Right lobe of liver (tissue), 6 donors: ENCODE measurements at regions not wholly inside any gene's neighbourhood (a gene's known extent, or its start where the extent isn't known, plus 50 kb on each side); places are given as distances from the start of the nearest gene placed in this dataset.

Source experiments
- ATAC-seq, 4 donors: fragments of 200-7000 bp; cut with Tn5 transposase; one replicate each; pipeline ENCODE4 v1.9.1; 2020; ENCODE audit warnings: mild to moderate bottlenecking in 4 of 4, moderate library complexity in 4 of 4
- DNase-seq, 3 donors: peaks; one replicate each; pipeline ENCODE4 v3.0.0-alpha.2; 2020
- H3K27ac ChIP-seq, 3 donors: fragments of 200-600 bp; one replicate each; pipeline ENCODE4 v1.8.0; 2022
- H3K27me3 ChIP-seq, 2 donors: fragments of 200-600 bp; one replicate each; pipeline ENCODE4 v1.8.0; 2022
- H3K36me3 ChIP-seq, 4 donors: fragments of 200-600 bp; sonication (generic) in 1 of 4; one replicate each; pipeline versions ENCODE4 v1.5.1 to v1.8.0; 2017 to 2022; ENCODE audit warnings: control low read depth in 1 of 4
- H3K4me1 ChIP-seq, 4 donors: fragments of 200-600 bp; sonication (generic) in 1 of 4; one replicate each; pipeline versions ENCODE4 v1.5.1 to v1.8.0; 2017 to 2022; ENCODE audit warnings: control low read depth in 1 of 4
- H3K4me3 ChIP-seq, 3 donors: fragments of 200-600 bp; one replicate each; pipeline ENCODE4 v1.8.0; 2022
- H3K9me3 ChIP-seq, 4 donors: fragments of 200-600 bp; sonication (generic) in 1 of 4; one replicate each; pipeline versions ENCODE4 v1.5.1 to v1.8.0; 2017 to 2022; ENCODE audit warnings: control low read depth in 1 of 4
- CTCF ChIP-seq, 4 donors: fragments of 200-600 bp in 3 of 4; fragments of 450-650 bp in 1 of 4; IDR thresholded peaks; one replicate each; pipeline versions ENCODE4 v1.5.1 to v1.8.0; 2016 to 2022; ENCODE audit warnings: antibody characterized with exemption in 4 of 4, mild to moderate bottlenecking in 2 of 4
- POLR2A ChIP-seq: fragments of 450-650 bp; IDR thresholded peaks from one replicate; pipeline ENCODE4 v1.6.1; 2017; ENCODE audit warnings: antibody characterized with exemption, mild to moderate bottlenecking
- WGBS: methylation state at CpG from one replicate; pipeline ENCODE4 v1.1.6; 2018; ENCODE audit warnings: low coverage, low lambda C conversion rate; ENCODE audit not compliant: insufficient coverage; ENCODE audit errors: missing lambda C conversion rate; 5-methylcytosine and 5-hydroxymethylcytosine counted together
- intact Hi-C, 2 donors: fragments of 100-400 bp; cut with DNase I; formaldehyde crosslinking; loops; one replicate each; pipeline versions ENCODE4 v1.11.2 to v1.14.1; 2022
- donor health status: DM: no; HTN: yes; CAD: no.
- donor health status: DM: no; HTN: no; CAD: no.
- donor health status: DM: no; HTN: no; CAD: no.
- donor health status: DM: no; HTN: yes; CAD: no.
- donor health status: DM: no; HTN: yes; CAD: no.

GRCh38 chr18:27789406-27789805 lies 387.5 kb downstream of the CDH2 start:
- H3K27ac ChIP-seq = no peak overlapping the region

GRCh38 chr18:27787547-27787946 lies 389.4 kb downstream of the CDH2 start:
- no peak for ATAC-seq
- H3K4me3 ChIP-seq = no peak overlapping the region
- WGBS = 25% methylated on average over 1 of the region's 1 CpG
- H3K27ac ChIP-seq = no peak overlapping the region
- no peaks in the 10 kb centered on the region for H3K9me3 ChIP-seq
- TF ChIP-seq POLR2A (no peak), CTCF (IDR thresholded peaks at IDR 0.05) (no peak)
- H3K36me3 ChIP-seq = no peaks in the 10 kb centered on the region
- H3K27me3 ChIP-seq = no peaks in the 10 kb centered on the region
- no peaks in the 10 kb centered on the region for H3K4me1 ChIP-seq
- DNase-seq = no peak
- intact Hi-C loops = no loop called here

More at GRCh38 chr18:27789406-27789805, 387.5 kb downstream of the CDH2 start:
- TF ChIP-seq CTCF (IDR thresholded peaks at IDR 0.05) = no peak
- TF ChIP-seq POLR2A = no peak
- Histone ChIP-seq H3K36me3 (no peaks in the 10 kb centered on the region), H3K4me3 (no peak overlapping the region), H3K9me3 (no peaks in the 10 kb centered on the region), H3K4me1 (no peaks in the 10 kb centered on the region), H3K27me3 (no peaks in the 10 kb centered on the region)
- ATAC-seq (no peak), DNase-seq (no peak)
- 86% methylated on average over 1 of the region's 1 CpG for WGBS
- intact Hi-C loops = no loop called here

GRCh38 chr18:27785815-27786471 lies 391.0 kb downstream of the CDH2 start:
- Histone ChIP-seq H3K36me3 (no peaks in the 10 kb centered on the region), H3K4me1 (no peaks in the 10 kb centered on the region), H3K4me3 (no peak overlapping the region), H3K27me3 (no peaks in the 10 kb centered on the region), H3K9me3 (no peaks in the 10 kb centered on the region), H3K27ac (no peak overlapping the region)
- DNase-seq = no peak
- intact Hi-C loops = no loop called here
- WGBS = 65% methylated on average over 10 of the region's 16 CpGs
- no peak for ATAC-seq
- TF ChIP-seq CTCF (IDR thresholded peaks at IDR 0.05) = no peak
- TF ChIP-seq POLR2A = no peak

- intact Hi-C loops = no loop called here
- no peak overlapping the region for H3K27ac ChIP-seq
- no peaks in the 10 kb centered on the region for H3K27me3 ChIP-seq
- WGBS = 76% methylated on average over 4 of the region's 4 CpGs
- DNase-seq (no peak), ATAC-seq (no peak)
- no peak overlapping the region for H3K4me3 ChIP-seq
- H3K9me3 ChIP-seq = no peaks in the 10 kb centered on the region
- no peaks in the 10 kb centered on the region for H3K4me1 ChIP-seq
- no peak for TF ChIP-seq POLR2A
- H3K36me3 ChIP-seq = no peaks in the 10 kb centered on the region
Observed at GRCh38 chr18:27780061-27780745, 396.7 kb downstream of the CDH2 start.

- Histone ChIP-seq H3K27me3 (no peaks in the 10 kb centered on the region), H3K36me3 (no peaks in the 10 kb centered on the region), H3K9me3 (no peaks in the 10 kb centered on the region), H3K27ac (no peak overlapping the region), H3K4me1 (no peaks in the 10 kb centered on the region), H3K4me3 (no peak overlapping the region)
- WGBS = 6% methylated on average over 1 of the region's 1 CpG
- intact Hi-C loops = no loop called here
- ATAC-seq (no peak), DNase-seq (no peak)
- TF ChIP-seq CTCF (IDR thresholded peaks at IDR 0.05) = no peak
- no peak for TF ChIP-seq POLR2A
Observed at GRCh38 chr18:27778925-27779324, 398.0 kb downstream of the CDH2 start.
